ENCODE measurements at regions not wholly inside any gene's neighbourhood (a gene's known extent, or its start where the extent isn't known, plus 50 kb on each side); places are given as distances from the start of the nearest gene placed in this dataset.
A peak's percentile ranks its signal among the peaks of the same experiment; 100 is the strongest.

DNA sequence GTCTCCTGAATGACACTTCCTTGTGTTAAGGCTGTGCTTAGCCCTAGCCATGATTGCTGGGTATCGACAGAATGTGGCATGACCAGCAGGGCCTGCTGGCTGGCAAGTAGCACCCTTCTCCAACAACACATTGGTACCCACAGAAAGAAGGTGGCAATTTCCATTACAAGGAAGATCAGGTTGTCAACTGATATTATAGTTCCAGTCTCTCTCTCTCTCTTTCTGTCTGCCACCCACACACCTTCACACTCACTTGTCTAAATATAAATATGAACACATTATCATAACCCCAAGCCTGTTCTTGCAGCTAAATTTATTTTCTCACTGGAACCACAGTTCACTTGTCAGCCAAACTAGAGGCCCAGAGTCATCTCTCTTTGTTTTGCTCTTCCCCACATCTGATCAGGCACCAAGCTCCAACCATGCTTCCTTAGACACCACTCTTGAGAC lies 408.1 kb upstream of the PIK3R1 start:
- H4K8ac ChIP-seq (replicated peaks; ENCODE audit: insufficient read length, low read depth, low read length): no peak overlapping the region
- no peak overlapping the region for H3K4me2 ChIP-seq (ENCODE audit: insufficient read depth, insufficient read length, low read length)
- H4K20me1 ChIP-seq (ENCODE audit: control insufficient read depth, insufficient read depth, insufficient read length): no peaks in the 10 kb centered on the region
- no peak overlapping the region for H4K91ac ChIP-seq (ENCODE audit: insufficient read length, low read depth, low read length)
- H2BK120ac ChIP-seq (ENCODE audit: low read depth, low read length, poor library complexity, severe bottlenecking): no peak overlapping the region
- no CpG with 5 or more reads among the region's 1 CpG for WGBS (ENCODE audit: extremely low coverage, insufficient read length, low lambda C conversion rate)
- H2BK15ac ChIP-seq (ENCODE audit: low read depth, low read length): no peak overlapping the region
- no peak overlapping the region for H3K4ac ChIP-seq (ENCODE audit: low read depth, low read length)
- no peak overlapping the region for H3K14ac ChIP-seq (ENCODE audit: insufficient read depth, low read length)
- H2BK20ac ChIP-seq (ENCODE audit: low read depth, low read length, poor library complexity, severe bottlenecking): no peak overlapping the region
- peaks cover 2% of the 10 kb centered on the region; the same call in 1 of the 2 replicates for H3K79me2 ChIP-seq (ENCODE audit: insufficient read depth, low read length)
- H2AFZ ChIP-seq (ENCODE audit: low read length): no peak overlapping the region
- peaks cover 6% of the 10 kb centered on the region; the same call in 1 of the 2 replicates for H3K4me1 ChIP-seq (ENCODE audit: insufficient read depth, low read length)
- no peaks in the 10 kb centered on the region for H3K9me3 ChIP-seq (ENCODE audit: control insufficient read depth, low read depth, low read length)
- no peaks in the 10 kb centered on the region for H3K23me2 ChIP-seq (ENCODE audit: insufficient read length, low read depth, low read length, poor library complexity, severe bottlenecking)
- Mint-ChIP-seq H3K4me1 (peaks cover 34 to 54% of the 10 kb centered on the region in 2 experiments), H3K36me3 (ENCODE audit: insufficient read depth in 1 of 3, low read depth in 3 of 3) (peaks cover 3 to 23% (median 13%) of the 10 kb centered on the region in 3 experiments; a peak in 5 of 7 replicates), H3K9me3 (peaks cover 4 to 7% of the 10 kb centered on the region in 2 experiments; a peak in 4 of 5 replicates), H3K4me3 (no peak overlapping the region), H3K27ac (peak overlapping the region in 1 of 3 experiments; percentile 68; a peak in 2 of 7 replicates), H3K27me3 (ENCODE audit: low read depth) (no peaks in the 10 kb centered on the region)
- DNase-seq: no peak
- TF ChIP-seq, protein P1, sequence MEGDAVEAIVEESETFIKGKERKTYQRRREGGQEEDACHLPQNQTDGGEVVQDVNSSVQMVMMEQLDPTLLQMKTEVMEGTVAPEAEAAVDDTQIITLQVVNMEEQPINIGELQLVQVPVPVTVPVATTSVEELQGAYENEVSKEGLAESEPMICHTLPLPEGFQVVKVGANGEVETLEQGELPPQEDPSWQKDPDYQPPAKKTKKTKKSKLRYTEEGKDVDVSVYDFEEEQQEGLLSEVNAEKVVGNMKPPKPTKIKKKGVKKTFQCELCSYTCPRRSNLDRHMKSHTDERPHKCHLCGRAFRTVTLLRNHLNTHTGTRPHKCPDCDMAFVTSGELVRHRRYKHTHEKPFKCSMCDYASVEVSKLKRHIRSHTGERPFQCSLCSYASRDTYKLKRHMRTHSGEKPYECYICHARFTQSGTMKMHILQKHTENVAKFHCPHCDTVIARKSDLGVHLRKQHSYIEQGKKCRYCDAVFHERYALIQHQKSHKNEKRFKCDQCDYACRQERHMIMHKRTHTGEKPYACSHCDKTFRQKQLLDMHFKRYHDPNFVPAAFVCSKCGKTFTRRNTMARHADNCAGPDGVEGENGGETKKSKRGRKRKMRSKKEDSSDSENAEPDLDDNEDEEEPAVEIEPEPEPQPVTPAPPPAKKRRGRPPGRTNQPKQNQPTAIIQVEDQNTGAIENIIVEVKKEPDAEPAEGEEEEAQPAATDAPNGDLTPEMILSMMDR (conservative IDR thresholded peaks at IDR 0.05): no peak
- H3K18ac ChIP-seq (ENCODE audit: insufficient read length, low read depth, low read length): no peak overlapping the region
- no peak overlapping the region for H3K9ac ChIP-seq (ENCODE audit: extremely low read depth, insufficient read length, low read length)
- no peak overlapping the region for H3K23ac ChIP-seq (ENCODE audit: insufficient read length, low read depth, low read length)
- H2BK12ac ChIP-seq (ENCODE audit: insufficient read length, low read depth, low read length): no peak overlapping the region
- H2AK5ac ChIP-seq (ENCODE audit: insufficient read length, low read length): no peak overlapping the region
- no peak overlapping the region for H3K27ac ChIP-seq (ENCODE audit: insufficient read length, low read depth, low read length)
- no peak overlapping the region for H2BK5ac ChIP-seq (ENCODE audit: insufficient read length, low read length)
- H3K56ac ChIP-seq (ENCODE audit: insufficient read length, low read depth, low read length): no peak overlapping the region
- no peak overlapping the region for H4K5ac ChIP-seq (ENCODE audit: insufficient read length, low read depth, low read length)
- H3K27me3 ChIP-seq (ENCODE audit: insufficient read depth, low read length): no peaks in the 10 kb centered on the region; the same call in 1 of the 2 replicates
- no peaks in the 10 kb centered on the region for H3K79me1 ChIP-seq (ENCODE audit: insufficient read depth, low read depth, low read length, poor library complexity, severe bottlenecking)
- no peak overlapping the region for H3T11ph ChIP-seq (ENCODE audit: low read length)
